ENCODE measurements at regions not wholly inside any gene's neighbourhood (a gene's known extent, or its start where the extent isn't known, plus 50 kb on each side); places are given as distances from the start of the nearest gene placed in this dataset.

- no peaks in the 10 kb centered on the region for H3K4me1 ChIP-seq (ENCODE audit: control insufficient read depth, insufficient read depth, low read length)
- DNase-seq: no peak
- intact Hi-C loops (cut with micrococcal nuclease) (no loop called here), dilution Hi-C loops (cut with HindIII; ENCODE audit: low sequenced_read_pairs, unreplicated experiment) (no loop called here), in situ Hi-C loops (cut with MboI; ENCODE audit: low sequenced_read_pairs) (no loop called here)
- peaks cover 13% of the 10 kb centered on the region for H3K27me3 ChIP-seq (ENCODE audit: control insufficient read depth, insufficient read depth, low read length)
- no peak overlapping the region for H3K4ac ChIP-seq (ENCODE audit: low read depth, low read length)
- no peak for TF ChIP-seq SMC3 (IDR thresholded peaks at IDR 0.05; ENCODE audit: low read depth, low read length)
- no peak for TF ChIP-seq RFX5 (IDR thresholded peaks at IDR 0.05; ENCODE audit: low read depth, low read length)
- TF ChIP-seq ELK1 (IDR thresholded peaks at IDR 0.05; ENCODE audit: borderline replicate concordance, low read depth, low read length): no peak
- no peak for TF ChIP-seq CHD1 (IDR thresholded peaks at IDR 0.05; ENCODE audit: low read depth, low read length)
- no peak for TF ChIP-seq BHLHE40 (IDR thresholded peaks at IDR 0.05; ENCODE audit: low read depth, low read length)
- no peak overlapping the region for H4K5ac ChIP-seq (ENCODE audit: low read depth, low read length)
- H4K8ac ChIP-seq (ENCODE audit: low read depth in 2 of 2, low read length in 2 of 2): no peak overlapping the region
- ATAC-seq (ENCODE audit: low read depth): no peak
- no peak overlapping the region for H2BK20ac ChIP-seq (ENCODE audit: low read depth, low read length)
- no peak overlapping the region for H2BK120ac ChIP-seq (ENCODE audit: low read depth, low read length)
- no TSS peak for BruUV-seq (replicated peaks)
- H3K4me2 ChIP-seq (ENCODE audit: low read depth, low read length): no peak overlapping the region
- no peak overlapping the region for H3K4me3 ChIP-seq (ENCODE audit: insufficient read depth, low read depth, low read length)
- no peaks in the 10 kb centered on the region for H3K9me1 ChIP-seq (ENCODE audit: insufficient read depth, low read length)
- H3K27ac ChIP-seq (ENCODE audit: insufficient read depth, low read length): no peak overlapping the region
- H3K14ac ChIP-seq (replicated peaks; ENCODE audit: low read depth, low read length): no peak overlapping the region
- no peak overlapping the region for H2AFZ ChIP-seq (replicated peaks; ENCODE audit: low read length, poor library complexity)
- H3K9me3 ChIP-seq (ENCODE audit: control insufficient read depth, insufficient read depth, low read length): no peaks in the 10 kb centered on the region
- POLR2A ChIA-PET (ENCODE audit: unreplicated experiment): no interaction called here
- no CpG with 5 or more reads among the region's 8 CpGs for WGBS, 2 experiments (ENCODE audit: extremely low coverage in 2 of 2, insufficient read length in 1 of 2)
- no peak overlapping the region for H3K18ac ChIP-seq (ENCODE audit: low read depth, low read length)
- no peak overlapping the region for H2AK9ac ChIP-seq (replicated peaks; ENCODE audit: low read depth, low read length, poor library complexity)
- H4K20me1 ChIP-seq (ENCODE audit: insufficient read depth, low read length): no peaks in the 10 kb centered on the region
- H3K23ac ChIP-seq (ENCODE audit: low read depth, low read length): no peak overlapping the region
- H2BK15ac ChIP-seq (ENCODE audit: low read depth, low read length): no peak overlapping the region
- no peaks in the 10 kb centered on the region for H3K36me3 ChIP-seq (ENCODE audit: control insufficient read depth, insufficient read depth, low read length)
- CTCF ChIA-PET: no interaction called here
- H4K91ac ChIP-seq (ENCODE audit: insufficient read depth, low read depth, low read length): no peak overlapping the region
- H3K79me1 ChIP-seq (ENCODE audit: low read depth in 1 of 2, low read length in 2 of 2): no peaks in the 10 kb centered on the region
- no peak overlapping the region for H2BK5ac ChIP-seq (ENCODE audit: low read depth, low read length, poor library complexity, severe bottlenecking)
- no peak overlapping the region for H3K56ac ChIP-seq (ENCODE audit: extremely low read depth, insufficient read depth, low read length)
- no peak overlapping the region for H3K9ac ChIP-seq (ENCODE audit: low read depth, low read length)
- H2AK5ac ChIP-seq (ENCODE audit: low read depth, low read length): no peak overlapping the region
These were observed 185.0 kb downstream of the ATPSCKMT start for GRCh38 chr5:10064546-10065195.

All from IMR-90 (cell line).